OCI-LY3 (cell line): ENCODE measurements at regions not wholly inside any gene's neighbourhood (a gene's known extent, or its start where the extent isn't known, plus 50 kb on each side); places are given as distances from the start of the nearest gene placed in this dataset.
A peak's percentile ranks its signal among the peaks of the same experiment; 100 is the strongest.

Experiments used
- H2AFZ ChIP-seq: fragments of 200-600, 300-600 bp; shearing (Covaris generic); 2 replicates; pipeline ENCODE4 v1.6.0; 2014; ENCODE audit warnings: antibody characterized with exemption, low read depth, low read length
- H3K27ac ChIP-seq: fragments of 200-600, 300-600 bp; sonication (generic); 2 replicates; pipeline ENCODE4 v1.5.1; 2014; ENCODE audit warnings: mild to moderate bottlenecking, low read length, moderate library complexity, mixed read lengths
- H3K27me3 ChIP-seq: fragments of 200-600, 300-600 bp; sonication (generic); 2 replicates; pipeline ENCODE4 v1.6.1; 2014; ENCODE audit warnings: low read depth, low read length, mixed read lengths
- H3K36me3 ChIP-seq: fragments of 200-600, 300-600 bp; sonication (generic); replicated peaks from 2 replicates; pipeline ENCODE3; 2014; ENCODE audit warnings: low read depth, low read length, mixed read lengths
- H3K4me1 ChIP-seq: fragments of 300-600, 200-600 bp; sonication (generic); 2 replicates; pipeline ENCODE4 v1.6.1; 2014; ENCODE audit warnings: low read length, mixed read lengths
- H3K4me2 ChIP-seq: fragments of 200-600, 300-600 bp; sonication (generic); 2 replicates; pipeline ENCODE4 v1.6.1; 2014; ENCODE audit warnings: low read length, mixed read lengths
- H3K4me3 ChIP-seq: fragments of 300-600, 200-600 bp; sonication (generic); 2 replicates; pipeline ENCODE4 v1.5.1; 2014; ENCODE audit warnings: antibody characterized with exemption, mild to moderate bottlenecking, low read length, moderate library complexity
- H3K79me2 ChIP-seq: fragments of 300-600, 200-600 bp; shearing (Covaris generic); 2 replicates; pipeline ENCODE4 v1.6.1; 2014; ENCODE audit warnings: mild to moderate bottlenecking, low read length, mixed read lengths
- H3K9ac ChIP-seq: fragments of 300-600, 200-600 bp; shearing (Covaris generic); 2 replicates; pipeline ENCODE4 v1.6.0; 2014; ENCODE audit warnings: mild to moderate bottlenecking, low read length, moderate library complexity
- H3K9me3 ChIP-seq: fragments of 200-600, 300-600 bp; shearing (Covaris generic); 2 replicates; pipeline ENCODE4 v1.6.1; 2014; ENCODE audit warnings: low read length, mixed read lengths; ENCODE audit not compliant: insufficient read depth
- H4K20me1 ChIP-seq: fragments of 200-600, 300-600 bp; sonication (generic); 2 replicates; pipeline ENCODE4 v1.6.1; 2016; ENCODE audit warnings: low read length, mixed read lengths; ENCODE audit not compliant: insufficient read depth
- CTCF ChIP-seq: fragments of 200-600, 300-600 bp; sonication (generic); IDR thresholded peaks from 2 replicates; pipeline ENCODE4 v1.5.1; 2014; ENCODE audit warnings: antibody characterized with exemption, low read length, low read depth
- EZH2phosphoT487 ChIP-seq: fragments of 200-600 bp; shearing (Covaris generic); IDR thresholded peaks from 2 replicates; pipeline ENCODE4 v1.6.1; 2018; ENCODE audit warnings: antibody characterized with exemption, mixed run types, low read depth

- Histone ChIP-seq H3K27ac (peak overlapping the region; percentile 75), H3K4me1 (peaks cover 49% of the 10 kb centered on the region), H3K9me3 (no peaks in the 10 kb centered on the region), H3K27me3 (no peaks in the 10 kb centered on the region), H3K36me3 (no peaks in the 10 kb centered on the region), H3K4me2 (peak overlapping the region; percentile 70), H3K9ac (peak overlapping the region; percentile 65), H4K20me1 (no peaks in the 10 kb centered on the region), H3K4me3 (peak overlapping the region; percentile 47), H3K79me2 (no peaks in the 10 kb centered on the region), H2AFZ (peak overlapping the region; percentile 33; the same call in 1 of the 2 replicates)
- TF ChIP-seq EZH2phosphoT487, result no peak
- no peak for TF ChIP-seq CTCF
These were observed 275.8 kb upstream of the MAF start for GRCh38 chr16:79876332-79876730.

- no peak for TF ChIP-seq CTCF
- Histone ChIP-seq H3K4me3 (no peak overlapping the region), H3K9me3 (no peaks in the 10 kb centered on the region), H3K36me3 (no peaks in the 10 kb centered on the region), H3K79me2 (no peaks in the 10 kb centered on the region), H3K4me2 (no peak overlapping the region), H3K9ac (no peak overlapping the region), H3K27ac (no peak overlapping the region), H2AFZ (no peak overlapping the region), H4K20me1 (no peaks in the 10 kb centered on the region), H3K27me3 (no peaks in the 10 kb centered on the region), H3K4me1 (peaks cover 49% of the 10 kb centered on the region)
These were observed 273.9 kb upstream of the MAF start for GRCh38 chr16:79874391-79874790.

DNA sequence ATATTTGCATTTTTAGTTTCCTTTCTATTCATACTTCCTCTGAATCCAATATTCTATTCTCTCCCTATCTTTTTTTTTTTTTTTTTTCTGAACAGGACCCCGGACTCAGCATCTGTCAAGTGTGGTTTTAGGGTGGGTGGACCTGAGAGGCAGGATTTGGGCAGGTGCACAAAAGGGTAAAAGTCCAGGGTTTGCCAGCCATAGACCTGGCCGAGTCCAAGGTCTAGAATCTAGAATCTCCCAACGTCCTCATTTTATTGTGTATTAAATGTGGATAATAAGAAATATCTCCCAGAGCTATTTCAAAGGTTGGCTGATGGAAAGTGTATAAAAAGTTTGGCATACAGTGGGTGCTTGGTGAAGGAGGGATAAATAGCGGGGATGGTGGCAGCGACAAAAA is 273.3 kb upstream of the MAF start:
- Histone ChIP-seq H3K9ac (no peak overlapping the region), H3K4me1 (peaks cover 49% of the 10 kb centered on the region), H3K36me3 (no peaks in the 10 kb centered on the region), H4K20me1 (no peaks in the 10 kb centered on the region), H3K9me3 (no peaks in the 10 kb centered on the region), H3K4me3 (no peak overlapping the region), H3K4me2 (no peak overlapping the region), H3K79me2 (no peaks in the 10 kb centered on the region), H3K27me3 (no peaks in the 10 kb centered on the region), H2AFZ (no peak overlapping the region), H3K27ac (no peak overlapping the region)
- TF ChIP-seq CTCF (no peak), EZH2phosphoT487 (no peak)

- H3K27me3 ChIP-seq, result no peaks in the 10 kb centered on the region
- no peak overlapping the region for H3K4me2 ChIP-seq
- H3K79me2 ChIP-seq, result no peaks in the 10 kb centered on the region
- H3K4me3 ChIP-seq, result no peak overlapping the region
- H4K20me1 ChIP-seq, result no peaks in the 10 kb centered on the region
- H3K36me3 ChIP-seq, result no peaks in the 10 kb centered on the region
- H2AFZ ChIP-seq, result no peak overlapping the region
- H3K9me3 ChIP-seq, result no peaks in the 10 kb centered on the region
- H3K9ac ChIP-seq, result no peak overlapping the region
- peaks cover 35% of the 10 kb centered on the region for H3K4me1 ChIP-seq
- no peak overlapping the region for H3K27ac ChIP-seq
- TF ChIP-seq EZH2phosphoT487 (no peak), CTCF (no peak)
These were observed 271.4 kb upstream of the MAF start for GRCh38 chr16:79871906-79872305.
